K562 (cell line): ENCODE measurements at regions not wholly inside any gene's neighbourhood (a gene's known extent, or its start where the extent isn't known, plus 50 kb on each side); places are given as distances from the start of the nearest gene placed in this dataset.

ENCODE experiments used
- CREB1 ChIP-seq, 2 experiments: sonication (generic) in 1 of 2; formaldehyde crosslinking in 1 of 2; IDR thresholded peaks; 2 replicates each; pipeline versions ENCODE4 v1.6.1 to v1.8.0; 2012 to 2022; ENCODE audit warnings: inconsistent platforms in 1 of 2, mild to moderate bottlenecking in 1 of 2, missing genetic modification reagents in 1 of 2, moderate library complexity in 1 of 2
- GABPB2 ChIP-seq: fragments of 250-450 bp; sonication (Bioruptor Pico); conservative IDR thresholded peaks from 2 replicates; pipeline ENCODE4 v1.5.1; 2021; ENCODE audit warnings: mild to moderate bottlenecking
- GTF2F1 ChIP-seq: IDR thresholded peaks from 2 replicates; pipeline ENCODE4 v1.6.1; 2011; ENCODE audit warnings: low read depth, low read length, improper control_type of control experiment
- HDAC3 ChIP-seq: fragments of 450-650 bp; IDR thresholded peaks from 2 replicates; pipeline ENCODE4 v1.6.1; 2018; ENCODE audit warnings: borderline replicate concordance, mild to moderate bottlenecking, moderate library complexity; ENCODE audit not compliant: partially characterized antibody
- KLF16 ChIP-seq: IDR thresholded peaks from 2 replicates; pipeline ENCODE4 v1.6.1; 2016; ENCODE audit warnings: antibody characterized with exemption
- POLR2A ChIP-seq: fragments of 450-650 bp; conservative IDR thresholded peaks from 2 replicates; pipeline ENCODE4 v1.6.1; 2016
- ZC3H8 ChIP-seq: fragments of 450-650 bp; IDR thresholded peaks from 2 replicates; pipeline ENCODE4 v1.6.1; 2017
- ZNF398 ChIP-seq: fragments of 250-450 bp; sonication (Bioruptor Pico); IDR thresholded peaks from 2 replicates; pipeline ENCODE4 v1.8.0; 2021; ENCODE audit warnings: moderate library complexity, mild to moderate bottlenecking, inconsistent platforms
- ZNF592 ChIP-seq: fragments of 450-650 bp; IDR thresholded peaks from 2 replicates; pipeline ENCODE4 v1.6.1; 2017; ENCODE audit warnings: antibody characterized with exemption, mild to moderate bottlenecking
- ZNF655 ChIP-seq: fragments of 250-450 bp; sonication (Bioruptor Pico); IDR thresholded peaks from 2 replicates; pipeline ENCODE4 v1.5.0; 2021

GRCh38 chr16:85246973-85247372, 134.7 kb upstream of the CIBAR2 start (continued):
- TF ChIP-seq GTF2F1 (no peak), ZNF398 (CRISPR knock-in tag) (no peak), POLR2A (no peak), HDAC3 (no peak), GABPB2 (CRISPR knock-in tag) (no peak), ZNF655 (no peak), KLF16 (no peak), ZC3H8 (no peak), CREB1 (IDR thresholded peaks at IDR 0.05) (no peak), CREB1 (CRISPR knock-in tag; IDR thresholded peaks at IDR 0.05) (no peak), ZNF592 (no peak)
